HL-60 (cell line): ENCODE measurements at regions not wholly inside any gene's neighbourhood (a gene's known extent, or its start where the extent isn't known, plus 50 kb on each side); places are given as distances from the start of the nearest gene placed in this dataset.

Experiments
- DNase-seq, 2 experiments: peaks; one replicate each; pipeline ENCODE4 v3.0.0-alpha.2; 2010 to 2020; ENCODE audit warnings: low read depth in 1 of 2, low spot score in 1 of 2
- H3K27ac ChIP-seq: fragments of 250-450 bp; sonication (Bioruptor Pico); replicated peaks from 2 replicates; pipeline ENCODE4 v1.5.1; 2020; ENCODE audit warnings: mild to moderate bottlenecking, moderate library complexity
- H3K27me3 ChIP-seq: fragments of 250-450 bp; sonication (Bioruptor Pico); 2 replicates; pipeline ENCODE4 v1.5.1; 2021; ENCODE audit warnings: mild to moderate bottlenecking, moderate library complexity; ENCODE audit not compliant: insufficient read depth, poor library complexity, severe bottlenecking
- H3K4me3 ChIP-seq: replicated peaks from 2 replicates; pipeline ENCODE4 v1.5.1; 2011; ENCODE audit warnings: mild to moderate bottlenecking, control low read depth, low read length; ENCODE audit not compliant: insufficient read depth
- CTCF ChIP-seq: IDR thresholded peaks from one replicate; pipeline ENCODE4 v1.5.1; 2011; ENCODE audit warnings: low read length, control low read depth, inconsistent platforms; ENCODE audit not compliant: insufficient read depth
- GABPA ChIP-seq: IDR thresholded peaks from 2 replicates; pipeline ENCODE4 v1.6.1; 2012; ENCODE audit warnings: low read depth
- POLR2AphosphoS5 ChIP-seq: IDR thresholded peaks from 2 replicates; pipeline ENCODE4 v1.6.1; 2012; ENCODE audit warnings: low read depth
- SPI1 ChIP-seq: IDR thresholded peaks from 2 replicates; pipeline ENCODE4 v1.6.1; 2012; ENCODE audit warnings: low read depth, mild to moderate bottlenecking, borderline replicate concordance
- TF ChIP-seq, protein P1 (sequence below): IDR thresholded peaks from 2 replicates; pipeline ENCODE4 v1.6.1; 2012; ENCODE audit warnings: low read depth; ENCODE audit not compliant: insufficient replicate concordance

DNA sequence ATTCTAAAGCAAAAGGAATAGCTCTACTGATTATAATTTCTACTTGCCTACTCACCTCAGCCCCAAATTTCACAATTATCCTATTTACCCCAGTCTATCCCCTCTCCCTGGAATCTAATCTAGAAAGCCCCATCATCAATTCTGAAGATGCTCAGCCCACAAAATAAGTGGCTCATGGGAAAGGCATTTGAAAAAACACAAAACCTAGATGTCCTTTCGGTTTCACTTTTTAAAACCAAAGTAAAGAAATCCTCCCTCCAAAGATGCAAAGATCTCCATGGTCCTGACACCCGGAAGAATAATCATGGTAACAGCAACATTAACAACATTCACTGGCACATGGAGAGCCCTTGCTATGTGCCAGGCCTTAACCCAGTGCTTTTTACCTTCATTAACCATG, 224.8 kb downstream of the FGFR2 start:
- Histone ChIP-seq H3K27ac (no peak overlapping the region), H3K4me3 (no peak overlapping the region), H3K27me3 (no peaks in the 10 kb centered on the region)
- DNase-seq, result no peak
- TF ChIP-seq POLR2AphosphoS5 (no peak), GABPA (no peak), CTCF (no peak), SPI1 (no peak)
- TF ChIP-seq, protein P1, sequence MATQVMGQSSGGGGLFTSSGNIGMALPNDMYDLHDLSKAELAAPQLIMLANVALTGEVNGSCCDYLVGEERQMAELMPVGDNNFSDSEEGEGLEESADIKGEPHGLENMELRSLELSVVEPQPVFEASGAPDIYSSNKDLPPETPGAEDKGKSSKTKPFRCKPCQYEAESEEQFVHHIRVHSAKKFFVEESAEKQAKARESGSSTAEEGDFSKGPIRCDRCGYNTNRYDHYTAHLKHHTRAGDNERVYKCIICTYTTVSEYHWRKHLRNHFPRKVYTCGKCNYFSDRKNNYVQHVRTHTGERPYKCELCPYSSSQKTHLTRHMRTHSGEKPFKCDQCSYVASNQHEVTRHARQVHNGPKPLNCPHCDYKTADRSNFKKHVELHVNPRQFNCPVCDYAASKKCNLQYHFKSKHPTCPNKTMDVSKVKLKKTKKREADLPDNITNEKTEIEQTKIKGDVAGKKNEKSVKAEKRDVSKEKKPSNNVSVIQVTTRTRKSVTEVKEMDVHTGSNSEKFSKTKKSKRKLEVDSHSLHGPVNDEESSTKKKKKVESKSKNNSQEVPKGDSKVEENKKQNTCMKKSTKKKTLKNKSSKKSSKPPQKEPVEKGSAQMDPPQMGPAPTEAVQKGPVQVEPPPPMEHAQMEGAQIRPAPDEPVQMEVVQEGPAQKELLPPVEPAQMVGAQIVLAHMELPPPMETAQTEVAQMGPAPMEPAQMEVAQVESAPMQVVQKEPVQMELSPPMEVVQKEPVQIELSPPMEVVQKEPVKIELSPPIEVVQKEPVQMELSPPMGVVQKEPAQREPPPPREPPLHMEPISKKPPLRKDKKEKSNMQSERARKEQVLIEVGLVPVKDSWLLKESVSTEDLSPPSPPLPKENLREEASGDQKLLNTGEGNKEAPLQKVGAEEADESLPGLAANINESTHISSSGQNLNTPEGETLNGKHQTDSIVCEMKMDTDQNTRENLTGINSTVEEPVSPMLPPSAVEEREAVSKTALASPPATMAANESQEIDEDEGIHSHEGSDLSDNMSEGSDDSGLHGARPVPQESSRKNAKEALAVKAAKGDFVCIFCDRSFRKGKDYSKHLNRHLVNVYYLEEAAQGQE, result no peak

GRCh38 chr10:121374121-121374520, 224.1 kb downstream of the FGFR2 start:
- H3K27ac ChIP-seq, result no peak overlapping the region
- H3K27me3 ChIP-seq, result no peaks in the 10 kb centered on the region
- H3K4me3 ChIP-seq, result no peak overlapping the region
- no peak for DNase-seq
- no peak for TF ChIP-seq CTCF
- TF ChIP-seq, protein P1, result no peak
- no peak for TF ChIP-seq SPI1

- no peak for DNase-seq
- TF ChIP-seq POLR2AphosphoS5 (no peak), SPI1 (no peak), GABPA (no peak), CTCF (no peak)
- TF ChIP-seq, protein P1, result no peak
- Histone ChIP-seq H3K4me3 (no peak overlapping the region), H3K27ac (no peak overlapping the region), H3K27me3 (no peaks in the 10 kb centered on the region)
Measured at GRCh38 chr10:121375172-121375571, 223.1 kb downstream of the FGFR2 start.
